GM12875 (cell line): ENCODE measurements at regions not wholly inside any gene's neighbourhood (a gene's known extent, or its start where the extent isn't known, plus 50 kb on each side); places are given as distances from the start of the nearest gene placed in this dataset.

ENCODE experiments used
- H3K4me3 ChIP-seq: one replicate; pipeline ENCODE4 v1.5.1; 2011; ENCODE audit warnings: low read depth, low read length, control low read depth
- CTCF ChIP-seq: IDR thresholded peaks from 2 replicates; pipeline ENCODE4 v1.5.1; 2011; ENCODE audit warnings: low read depth, mild to moderate bottlenecking, control low read depth, inconsistent platforms, low read length, moderate library complexity, borderline replicate concordance; ENCODE audit not compliant: insufficient read depth

- TF ChIP-seq CTCF, result no peak
Observed at GRCh38 chr16:52773026-52773425, 226.1 kb upstream of the TOX3 start.

GRCh38 chr16:52770828-52771227 lies 223.9 kb upstream of the TOX3 start:
- no peak for TF ChIP-seq CTCF
- no peak overlapping the region for H3K4me3 ChIP-seq

More at GRCh38 chr16:52773026-52773425, 226.1 kb upstream of the TOX3 start:
- no peak overlapping the region for H3K4me3 ChIP-seq

GRCh38 chr16:52758473-52758855 lies 211.5 kb upstream of the TOX3 start:
- no peak for TF ChIP-seq CTCF
- no peak overlapping the region for H3K4me3 ChIP-seq

GRCh38 chr16:52757746-52758472 lies 211.0 kb upstream of the TOX3 start:
- no peak for TF ChIP-seq CTCF
- no peak overlapping the region for H3K4me3 ChIP-seq

- H3K4me3 ChIP-seq, result no peak overlapping the region
- no peak for TF ChIP-seq CTCF
Observed at GRCh38 chr16:52756812-52757517, 210.0 kb upstream of the TOX3 start.

- no peak for TF ChIP-seq CTCF
- H3K4me3 ChIP-seq, result no peak overlapping the region
Observed at GRCh38 chr16:52755396-52755795, 208.5 kb upstream of the TOX3 start.

GRCh38 chr16:52751035-52751434 lies 204.1 kb upstream of the TOX3 start:
- no peak for TF ChIP-seq CTCF
- H3K4me3 ChIP-seq, result no peak overlapping the region
